SK-N-MC (cell line): ENCODE measurements at regions not wholly inside any gene's neighbourhood (a gene's known extent, or its start where the extent isn't known, plus 50 kb on each side); places are given as distances from the start of the nearest gene placed in this dataset.

ENCODE experiments used
- EZH2 ChIP-seq: fragments of 200-600 bp; sonication (generic); IDR thresholded peaks from one replicate; pipeline ENCODE4 v1.6.1; 2017; ENCODE audit warnings: antibody characterized with exemption
- FOXP2 ChIP-seq: optimal IDR thresholded peaks from 2 replicates; pipeline ENCODE3; 2011; ENCODE audit warnings: mild to moderate bottlenecking, moderate library complexity; ENCODE audit not compliant: insufficient read depth; ENCODE audit errors: extremely low read length, control extremely low read depth
- POLR2AphosphoS5 ChIP-seq: IDR thresholded peaks from 2 replicates; pipeline ENCODE4 v1.6.1; 2012; ENCODE audit warnings: mild to moderate bottlenecking, low read depth, low read length, borderline replicate concordance

DNA sequence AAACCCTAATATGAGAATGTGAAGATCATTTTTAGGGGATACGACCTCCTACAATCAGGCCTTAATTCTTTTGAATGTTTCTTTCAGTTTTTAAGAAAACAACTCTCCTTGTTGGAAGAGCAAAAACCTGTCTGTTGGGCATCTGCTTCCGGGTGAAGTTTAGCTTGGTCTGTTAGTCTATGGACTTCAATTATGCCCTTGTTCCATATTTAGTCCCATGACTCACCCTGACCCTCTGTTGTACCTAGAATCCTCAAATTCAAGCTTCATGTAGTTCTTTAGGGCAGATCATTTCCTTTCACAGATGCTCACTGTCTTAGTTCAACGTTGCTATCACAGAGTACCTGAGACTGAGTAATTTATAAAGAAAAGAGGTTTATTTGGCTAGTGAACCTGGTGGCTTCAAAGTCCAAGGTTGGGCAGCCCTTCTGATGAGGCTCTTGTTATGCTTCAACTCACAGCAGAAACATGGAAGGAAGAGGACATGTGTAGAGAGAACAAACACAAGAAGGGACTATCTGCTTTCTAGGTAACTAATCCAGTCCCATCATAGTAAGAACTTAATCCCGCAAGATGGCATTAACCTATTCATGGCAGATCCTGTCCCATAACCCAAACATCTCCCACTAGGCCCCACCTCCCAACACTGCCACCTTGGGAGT is 82.5 kb upstream of the SERPINE2 start:
- TF ChIP-seq POLR2AphosphoS5, result no peak
- TF ChIP-seq EZH2, result no peak
- TF ChIP-seq FOXP2, result no peak
